Mesenchymal stem cell (in vitro differentiated cells and primary cell): ENCODE measurements at regions not wholly inside any gene's neighbourhood (a gene's known extent, or its start where the extent isn't known, plus 50 kb on each side); places are given as distances from the start of the nearest gene placed in this dataset.

Experiments used
- DNase-seq: peaks from one replicate; pipeline ENCODE4 v3.0.0-alpha.2; 2013
- H2AFZ ChIP-seq: one replicate; pipeline ENCODE4 v1.6.1; 2013; ENCODE audit warnings: low read depth, mild to moderate bottlenecking, control low read depth, inconsistent platforms, low read length, moderate library complexity
- H2AK5ac ChIP-seq: 2 replicates; pipeline ENCODE4 v1.6.1; 2013; ENCODE audit warnings: low read length, moderate library complexity, mild to moderate bottlenecking, inconsistent platforms; ENCODE audit not compliant: severe bottlenecking
- H2BK120ac ChIP-seq: one replicate; pipeline ENCODE4 v1.6.1; 2013; ENCODE audit warnings: low read depth, mild to moderate bottlenecking, inconsistent platforms, low read length, moderate library complexity
- H2BK12ac ChIP-seq, 2 experiments: one replicate each; pipeline ENCODE4 v1.6.1; 2013; ENCODE audit warnings: inconsistent platforms in 2 of 2, low read length in 2 of 2, mild to moderate bottlenecking in 2 of 2, moderate library complexity in 2 of 2, control low read depth in 1 of 2
- H2BK15ac ChIP-seq: one replicate; pipeline ENCODE4 v1.6.1; 2013; ENCODE audit warnings: mild to moderate bottlenecking, low read depth, inconsistent platforms; ENCODE audit not compliant: poor library complexity, severe bottlenecking
- H2BK5ac ChIP-seq: 2 replicates; pipeline ENCODE4 v1.6.1; 2013; ENCODE audit warnings: low read depth, mild to moderate bottlenecking, low read length, control low read depth, inconsistent platforms; ENCODE audit not compliant: poor library complexity, severe bottlenecking
- H3K14ac ChIP-seq, 2 experiments: one replicate each; pipeline ENCODE4 v1.6.1; 2013; ENCODE audit warnings: inconsistent platforms in 2 of 2, low read length in 2 of 2, control low read depth in 1 of 2, mild to moderate bottlenecking in 1 of 2, moderate library complexity in 1 of 2
- H3K18ac ChIP-seq, 2 experiments: one replicate each; pipeline ENCODE4 v1.6.1; 2013; ENCODE audit warnings: inconsistent platforms in 2 of 2, low read length in 2 of 2, control low read depth in 1 of 2, low read depth in 1 of 2, mild to moderate bottlenecking in 1 of 2
- H3K23ac ChIP-seq, 2 experiments: one replicate each; pipeline ENCODE4 v1.6.1; 2013; ENCODE audit warnings: inconsistent platforms in 2 of 2, low read length in 2 of 2, mild to moderate bottlenecking in 2 of 2, moderate library complexity in 2 of 2, control low read depth in 1 of 2
- H3K27ac ChIP-seq: 2 replicates; pipeline ENCODE4 v1.5.1; 2013; ENCODE audit warnings: mild to moderate bottlenecking, moderate library complexity, low read length, control low read depth, inconsistent platforms; ENCODE audit not compliant: poor library complexity, severe bottlenecking
- H3K27me3 ChIP-seq, 2 experiments: 2 replicates each; pipeline versions ENCODE4 v1.6.1 to v1.7.0; 2013; ENCODE audit warnings: low read length in 2 of 2, mild to moderate bottlenecking in 2 of 2, moderate library complexity in 2 of 2, control low read depth in 1 of 2, inconsistent platforms in 1 of 2; ENCODE audit not compliant: control insufficient read depth in 1 of 2, insufficient read depth in 1 of 2
- H3K36me3 ChIP-seq, 2 experiments: 2 replicates each; pipeline versions ENCODE4 v1.6.1 to v1.7.0; 2013; ENCODE audit warnings: low read length in 2 of 2, control low read depth in 1 of 2, inconsistent platforms in 1 of 2, low read depth in 1 of 2, mild to moderate bottlenecking in 1 of 2; ENCODE audit not compliant: insufficient read depth in 2 of 2, control insufficient read depth in 1 of 2
- H3K4ac ChIP-seq, 2 experiments: one replicate each; pipeline ENCODE4 v1.6.1; 2013; ENCODE audit warnings: inconsistent platforms in 2 of 2, low read length in 2 of 2, mild to moderate bottlenecking in 2 of 2, moderate library complexity in 2 of 2, control low read depth in 1 of 2, low read depth in 1 of 2
- H3K4me1 ChIP-seq: 2 replicates; pipeline ENCODE4 v1.6.1; 2013; ENCODE audit warnings: low read depth, low read length, control low read depth; ENCODE audit not compliant: control insufficient read depth, insufficient read depth
- H3K4me2 ChIP-seq: 2 replicates; pipeline ENCODE4 v1.6.1; 2013; ENCODE audit warnings: low read length, mild to moderate bottlenecking, inconsistent platforms; ENCODE audit not compliant: poor library complexity, severe bottlenecking
- H3K4me3 ChIP-seq, 2 experiments: 2 replicates each; pipeline versions ENCODE4 v1.5.1 to v1.7.0; 2013; ENCODE audit warnings: low read length in 2 of 2, mild to moderate bottlenecking in 2 of 2, control low read depth in 1 of 2, low read depth in 1 of 2; ENCODE audit not compliant: insufficient read depth in 1 of 2
- H3K79me1 ChIP-seq: replicated peaks from 2 replicates; pipeline ENCODE4 v1.6.1; 2013; ENCODE audit warnings: mild to moderate bottlenecking, control low read depth, low read length, inconsistent platforms; ENCODE audit not compliant: poor library complexity, severe bottlenecking
- H3K9ac ChIP-seq: 2 replicates; pipeline ENCODE4 v1.7.0; 2013; ENCODE audit warnings: mild to moderate bottlenecking, low read length, moderate library complexity
- H3K9me3 ChIP-seq: 2 replicates; pipeline ENCODE4 v1.7.0; 2013; ENCODE audit warnings: mild to moderate bottlenecking, low read length; ENCODE audit not compliant: control insufficient read depth
- H4K8ac ChIP-seq: one replicate; pipeline ENCODE4 v1.6.1; 2013; ENCODE audit warnings: inconsistent platforms, mild to moderate bottlenecking, low read length, moderate library complexity
- H4K91ac ChIP-seq: one replicate; pipeline ENCODE4 v1.6.1; 2013; ENCODE audit warnings: mild to moderate bottlenecking, low read length, inconsistent platforms
- WGBS: methylation state at CpG from one replicate; pipeline ENCODE4 v1.1.7; 2013; ENCODE audit warnings: mixed read lengths; 5-methylcytosine and 5-hydroxymethylcytosine counted together

GRCh38 chr4:110753466-110753865 is 130.6 kb upstream of the PITX2 start:
- Histone ChIP-seq H2BK15ac (no peak overlapping the region), H3K4ac (no peak overlapping the region), H3K27me3 (no peaks in the 10 kb centered on the region), H3K79me1 (no peaks in the 10 kb centered on the region), H2BK12ac (no peak overlapping the region), H3K4me3 (no peak overlapping the region), H3K9me3 (no peaks in the 10 kb centered on the region), H3K4me2 (no peak overlapping the region), H3K23ac (no peak overlapping the region), H4K8ac (no peak overlapping the region), H3K4me1 (no peaks in the 10 kb centered on the region), H3K36me3 (no peaks in the 10 kb centered on the region), H2AK5ac (no peak overlapping the region), H2AFZ (no peak overlapping the region), H2BK5ac (no peak overlapping the region), H3K27ac (no peak overlapping the region), H3K9ac (no peak overlapping the region), H3K14ac (no peak overlapping the region), H4K91ac (no peak overlapping the region), H3K18ac (no peak overlapping the region), H2BK120ac (no peak overlapping the region)
- no peak for DNase-seq
- WGBS = 100% methylated on average over 1 of the region's 3 CpGs

- Histone ChIP-seq H3K36me3 (no peaks in the 10 kb centered on the region), H3K4me3 (no peak overlapping the region), H3K4me1 (no peaks in the 10 kb centered on the region), H4K91ac (no peak overlapping the region), H3K23ac (no peak overlapping the region), H2BK5ac (no peak overlapping the region), H3K9me3 (no peaks in the 10 kb centered on the region), H2AK5ac (no peak overlapping the region), H3K18ac (no peak overlapping the region), H3K14ac (no peak overlapping the region), H3K79me1 (no peaks in the 10 kb centered on the region), H3K4ac (no peak overlapping the region), H3K9ac (no peak overlapping the region), H4K8ac (no peak overlapping the region), H2BK12ac (no peak overlapping the region), H3K4me2 (no peak overlapping the region), H3K27me3 (no peaks in the 10 kb centered on the region), H2BK120ac (no peak overlapping the region), H2BK15ac (no peak overlapping the region), H3K27ac (no peak overlapping the region), H2AFZ (no peak overlapping the region)
- WGBS = 100% methylated on average over 1 of the region's 2 CpGs
- no peak for DNase-seq
Measured at GRCh38 chr4:110754716-110755115, 131.8 kb upstream of the PITX2 start.

DNA sequence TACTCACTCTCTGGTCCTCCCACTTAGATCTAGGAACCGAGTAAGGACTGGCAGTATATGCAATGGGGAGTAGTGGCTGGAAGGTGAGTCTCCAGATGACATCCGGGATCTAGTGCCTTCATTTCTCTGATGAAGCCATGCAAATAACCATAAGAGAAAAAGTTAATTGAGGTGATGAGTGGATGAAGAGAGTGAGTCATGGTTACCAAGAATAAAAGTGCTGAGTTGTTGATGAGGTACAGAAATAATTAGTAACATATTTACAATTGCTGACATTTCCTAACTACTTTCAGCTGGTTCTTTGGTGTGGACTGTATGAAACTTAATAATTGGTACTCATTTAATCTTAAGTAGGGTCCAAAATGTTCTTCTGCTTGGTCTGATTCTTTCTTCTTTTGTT is 146.7 kb upstream of the PITX2 start:
- no peak overlapping the region for H2BK12ac ChIP-seq
- 93% methylated on average over 1 of the region's 2 CpGs for WGBS

DNA sequence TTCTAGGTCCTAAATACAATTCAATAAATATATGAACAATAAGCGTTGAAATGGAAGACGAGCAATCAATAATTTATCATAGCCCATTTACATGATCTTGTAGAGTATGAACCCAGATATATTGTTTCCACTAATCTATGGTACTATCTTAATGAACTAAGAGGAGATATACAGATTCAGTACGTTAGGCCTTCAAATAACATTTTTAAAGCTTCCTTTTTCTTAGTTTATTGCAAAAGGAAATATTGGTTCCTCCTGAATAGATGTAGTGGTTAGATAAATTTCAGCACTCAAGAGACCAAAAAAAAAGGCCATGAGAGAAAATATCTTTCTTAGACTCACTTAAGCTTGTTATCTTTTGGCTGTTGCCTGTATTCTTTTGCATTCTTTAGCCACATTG is 147.5 kb upstream of the PITX2 start:
- no peak overlapping the region for H3K18ac ChIP-seq
- no peak overlapping the region for H4K8ac ChIP-seq
- H3K27me3 ChIP-seq = no peaks in the 10 kb centered on the region
- H3K4me2 ChIP-seq = no peak overlapping the region
- H2AK5ac ChIP-seq = no peak overlapping the region
- no peak overlapping the region for H3K4ac ChIP-seq
- H2BK15ac ChIP-seq = no peak overlapping the region
- no peak overlapping the region for H2BK120ac ChIP-seq
- no peak overlapping the region for H3K4me3 ChIP-seq
- H3K14ac ChIP-seq = no peak overlapping the region
- H3K9me3 ChIP-seq = no peaks in the 10 kb centered on the region
- no peak overlapping the region for H2BK12ac ChIP-seq
- no peak overlapping the region for H3K23ac ChIP-seq
- no peak overlapping the region for H2BK5ac ChIP-seq
- DNase-seq = no peak
- no peaks in the 10 kb centered on the region for H3K79me1 ChIP-seq
- H3K4me1 ChIP-seq = no peaks in the 10 kb centered on the region
- no CpG with 5 or more reads among the region's 3 CpGs for WGBS
- no peak overlapping the region for H2AFZ ChIP-seq
- H3K36me3 ChIP-seq = no peaks in the 10 kb centered on the region
- H3K9ac ChIP-seq = no peak overlapping the region
- no peak overlapping the region for H4K91ac ChIP-seq
- H3K27ac ChIP-seq = no peak overlapping the region

More for the DNA sequence above, 146.7 kb upstream of the PITX2 start:
- Histone ChIP-seq H2BK5ac (no peak overlapping the region), H3K27me3 (no peaks in the 10 kb centered on the region), H2AFZ (no peak overlapping the region), H3K36me3 (no peaks in the 10 kb centered on the region), H3K9ac (no peak overlapping the region), H2AK5ac (no peak overlapping the region), H3K4ac (no peak overlapping the region), H3K14ac (no peak overlapping the region), H3K18ac (no peak overlapping the region), H2BK120ac (no peak overlapping the region), H3K4me1 (no peaks in the 10 kb centered on the region), H3K4me3 (no peak overlapping the region), H3K27ac (no peak overlapping the region), H3K23ac (no peak overlapping the region), H2BK15ac (no peak overlapping the region), H3K79me1 (no peaks in the 10 kb centered on the region), H3K9me3 (no peaks in the 10 kb centered on the region), H3K4me2 (no peak overlapping the region), H4K91ac (no peak overlapping the region), H4K8ac (no peak overlapping the region)
- no peak for DNase-seq
